Heart left ventricle (tissue), 16 donors: ENCODE measurements at regions not wholly inside any gene's neighbourhood (a gene's known extent, or its start where the extent isn't known, plus 50 kb on each side); places are given as distances from the start of the nearest gene placed in this dataset.

Experiments
- ATAC-seq, 4 donors: fragments of 200-7000 bp; cut with Tn5 transposase; one replicate each; pipeline ENCODE4 v1.9.1; 2020 to 2022; ENCODE audit warnings: moderate library complexity in 4 of 4, mild to moderate bottlenecking in 3 of 4, moderate number of reproducible peaks in 1 of 4
- DNase-seq, 5 donors: peaks; one replicate each; pipeline ENCODE4 v3.0.0-alpha.2; 2020
- H3K27ac ChIP-seq, 12 donors: fragments of 200-600 bp; sonication (generic) in 4 of 12; one replicate each; pipeline versions ENCODE4 v1.5.0 to v1.8.0; 2016 to 2022; ENCODE audit warnings: mild to moderate bottlenecking in 2 of 12
- H3K27me3 ChIP-seq, 9 donors: fragments of 200-600 bp; sonication (generic) in 2 of 9; one replicate each; pipeline versions ENCODE4 v1.5.1 to v1.8.0; 2016 to 2022; ENCODE audit warnings: mild to moderate bottlenecking in 3 of 9
- H3K36me3 ChIP-seq, 9 donors: fragments of 200-600 bp; sonication (generic) in 2 of 9; one replicate each; pipeline versions ENCODE4 v1.5.0 to v1.8.0; 2018 to 2022; ENCODE audit warnings: mild to moderate bottlenecking in 2 of 9
- H3K4me1 ChIP-seq, 12 donors: fragments of 200-600 bp; sonication (generic) in 4 of 12; one replicate each; pipeline versions ENCODE4 v1.5.0 to v1.8.0; 2016 to 2022; ENCODE audit warnings: mild to moderate bottlenecking in 3 of 12
- H3K4me3 ChIP-seq, 12 donors: fragments of 200-600 bp; sonication (generic) in 4 of 12; one replicate each; pipeline versions ENCODE4 v1.5.0 to v1.8.0; 2017 to 2022; ENCODE audit warnings: mild to moderate bottlenecking in 9 of 12, moderate library complexity in 4 of 12
- H3K9me3 ChIP-seq, 12 donors: fragments of 200-600 bp; sonication (generic) in 4 of 12; one replicate each; pipeline versions ENCODE4 v1.5.0 to v1.8.0; 2016 to 2022; ENCODE audit warnings: mild to moderate bottlenecking in 1 of 12
- CTCF ChIP-seq, 12 donors: fragments of 200-600 bp; sonication (generic) in 4 of 12; IDR thresholded peaks; one replicate each; pipeline versions ENCODE4 v1.5.0 to v1.8.0; 2018 to 2022; ENCODE audit warnings: antibody characterized with exemption in 12 of 12, mild to moderate bottlenecking in 5 of 12
- POLR2A ChIP-seq, 2 donors: fragments of 450-650 bp; IDR thresholded peaks; one replicate each; pipeline ENCODE4 v1.6.1; 2017; ENCODE audit warnings: antibody characterized with exemption in 2 of 2, mild to moderate bottlenecking in 2 of 2, moderate library complexity in 2 of 2
- WGBS, 4 donors: extraction: QIAGEN DNeasy Blood & Tissue Kit in 2 of 4; methylation state at CpG; one replicate each; pipeline versions ENCODE4 v1.1.5 to v1.1.7; 2013 to 2018; 5-methylcytosine and 5-hydroxymethylcytosine counted together
- intact Hi-C, 10 donors: fragments of 100-400 bp; cut with DNase I; formaldehyde crosslinking; loops; one replicate each; pipeline versions ENCODE4 v1.11.1 to v1.14.2; 2022
- donor health status: ischemic (EF 13 %, LVEDD 7.1; RV severe dilation, severe dysfunction).
- donor health status: healthy with polysubstance abuse.
- donor health status: DM: no; HTN: yes; CAD: no.
- donor health status: DM: no; HTN: no; CAD: no.
- donor health status: ischemic (EF 25% LVEDD 6.9; RV normal size, moderate dysfunction).
- donor health status: ischemic (EF 25% LVEDD 5.7; RV mildly dilated, moderate dysfunction).
- donor health status: healthy.
- donor health status: DM: yes; HTN: yes; CAD: no.
- donor health status: ischemic (EF 35%, LVEDD 5.7; RV mildly dilated, moderate dysfunction).
- donor health status: nonischemic (EF 11% LVEDD 7.7; RV severe dilation, severe dysfunction).
- donor health status: DM: yes; HTN: yes; CAD: no.
- donor health status: PGD.
- donor health status: ischemic (EF 29% LVEDD 5.4; RV normal size, mild dysfunction).
- donor health status: nonischemic (EF 23%, LVEDD 6.1; RV moderate dilation, normal function).

- no peak for DNase-seq
- WGBS, 4 donors: 69 to 89% (median 74%) methylated on average over 2 of the region's 2 CpGs
- Histone ChIP-seq H3K4me3 (no peak overlapping the region), H3K27ac (no peak overlapping the region), H3K4me1 (no peaks in the 10 kb centered on the region), H3K36me3 (no peaks in the 10 kb centered on the region), H3K9me3 (no peaks in the 10 kb centered on the region), H3K27me3 (peaks cover 0 to 5% (median 0%) of the 10 kb centered on the region in 9 donors)
- ATAC-seq: no peak
- intact Hi-C loops: no loop called here
- TF ChIP-seq POLR2A (IDR thresholded peaks at IDR 0.05) (no peak), CTCF (IDR thresholded peaks at IDR 0.05) (no peak)
These were observed 108.6 kb upstream of the CWC22 start for GRCh38 chr2:180115675-180116074.

GRCh38 chr2:180115269-180115668 lies 108.2 kb upstream of the CWC22 start:
- H3K4me3 ChIP-seq: no peak overlapping the region
- H3K27ac ChIP-seq: no peak overlapping the region
- no peaks in the 10 kb centered on the region for H3K36me3 ChIP-seq
- no peaks in the 10 kb centered on the region for H3K9me3 ChIP-seq
- ATAC-seq: no peak
- no peak for DNase-seq
- WGBS, 4 donors: 81 to 93% (median 86%) methylated on average over 2 of the region's 2 CpGs
- no peak for TF ChIP-seq POLR2A (IDR thresholded peaks at IDR 0.05)
- TF ChIP-seq CTCF (IDR thresholded peaks at IDR 0.05): no peak
- intact Hi-C loops: no loop called here
- H3K27me3 ChIP-seq: peaks cover 0 to 5% (median 0%) of the 10 kb centered on the region in 9 donors
- no peaks in the 10 kb centered on the region for H3K4me1 ChIP-seq

DNA sequence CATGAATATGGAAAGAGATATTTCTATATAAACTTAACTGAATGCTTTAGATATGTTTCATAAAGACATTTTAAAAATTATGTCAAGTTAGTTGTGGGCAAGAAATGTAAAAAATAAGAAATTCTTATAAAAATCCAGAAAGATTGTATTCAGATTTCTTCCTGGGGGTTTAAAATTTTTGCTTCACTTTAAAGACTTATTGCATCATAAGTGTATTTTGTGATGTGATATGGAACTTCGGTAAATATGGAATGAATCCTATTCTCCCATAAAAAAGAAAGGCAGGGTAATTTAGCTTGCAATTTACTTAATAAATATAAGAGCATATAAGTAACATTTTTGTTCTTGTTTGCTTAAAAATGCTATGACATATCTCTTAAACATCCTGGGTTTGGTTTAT lies 104.8 kb upstream of the CWC22 start:
- Histone ChIP-seq H3K4me3 (no peak overlapping the region), H3K9me3 (no peaks in the 10 kb centered on the region), H3K36me3 (no peaks in the 10 kb centered on the region), H3K27me3 (peaks cover 0 to 8% (median 0%) of the 10 kb centered on the region in 9 donors), H3K27ac (no peak overlapping the region), H3K4me1 (no peaks in the 10 kb centered on the region)
- ATAC-seq: no peak
- TF ChIP-seq CTCF (IDR thresholded peaks at IDR 0.05): no peak
- TF ChIP-seq POLR2A (IDR thresholded peaks at IDR 0.05): no peak
- 76 to 94% (median 86%) methylated on average over 1 of the region's 1 CpG for WGBS, 4 donors
- intact Hi-C loops: no loop called here
- DNase-seq: no peak

GRCh38 chr2:180110469-180110868 lies 103.4 kb upstream of the CWC22 start:
- no peak for DNase-seq
- Histone ChIP-seq H3K27me3 (peaks cover 0 to 12% (median 0%) of the 10 kb centered on the region in 9 donors), H3K36me3 (no peaks in the 10 kb centered on the region), H3K4me1 (no peaks in the 10 kb centered on the region), H3K9me3 (no peaks in the 10 kb centered on the region), H3K4me3 (no peak overlapping the region), H3K27ac (no peak overlapping the region)
- intact Hi-C loops: no loop called here
- TF ChIP-seq POLR2A (IDR thresholded peaks at IDR 0.05): no peak
- TF ChIP-seq CTCF (IDR thresholded peaks at IDR 0.05): no peak
- ATAC-seq: no peak
- WGBS, 4 donors: 66 to 85% (median 76%) methylated on average over 6 of the region's 6 CpGs
